Midbrain (tissue), 1 donor: ENCODE measurements at regions not wholly inside any gene's neighbourhood (a gene's known extent, or its start where the extent isn't known, plus 50 kb on each side); places are given as distances from the start of the nearest gene placed in this dataset.
"Not testable (repeated sequence)": the region's sequence is repeated elsewhere in the genome, so short reads cannot be mapped to it uniquely, and the experiment has no call there.

Experiments used
- DNase-seq: peaks from one replicate; lab custom pipeline; 2025; lab: John Stamatoyannopoulos, UW

DNA sequence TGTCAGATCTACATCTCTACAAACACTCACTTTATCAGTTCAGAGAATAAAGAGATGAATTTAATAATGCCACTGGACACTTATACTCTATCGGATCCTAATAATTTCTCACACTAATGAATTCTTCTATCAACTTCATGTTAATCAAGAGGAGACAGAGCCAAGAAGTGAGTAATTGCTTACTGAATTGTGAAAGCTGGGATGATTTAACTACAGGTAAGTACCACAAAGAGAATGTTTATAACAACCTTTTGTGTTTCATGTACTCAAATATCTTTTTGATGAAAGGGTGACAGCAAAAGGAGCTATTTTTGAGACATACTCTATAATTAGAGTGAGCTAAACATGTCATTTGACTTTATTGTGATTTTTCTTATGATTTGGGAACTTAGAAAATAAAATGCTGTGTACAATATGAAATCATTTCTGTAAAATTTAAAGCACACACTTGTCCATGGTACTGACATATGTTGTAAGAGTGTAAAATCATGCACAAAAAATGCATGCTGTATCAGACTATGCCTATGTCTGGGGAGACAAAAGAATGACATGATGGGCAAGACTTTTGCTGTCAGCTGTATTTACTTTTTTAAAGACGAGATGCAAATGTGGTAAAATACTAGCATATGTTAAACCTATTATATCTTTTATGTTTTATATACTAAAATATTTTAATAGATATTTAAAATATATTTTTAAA, 361.2 kb downstream of the CCER1 start:
- DNase-seq: no peak

DNA sequence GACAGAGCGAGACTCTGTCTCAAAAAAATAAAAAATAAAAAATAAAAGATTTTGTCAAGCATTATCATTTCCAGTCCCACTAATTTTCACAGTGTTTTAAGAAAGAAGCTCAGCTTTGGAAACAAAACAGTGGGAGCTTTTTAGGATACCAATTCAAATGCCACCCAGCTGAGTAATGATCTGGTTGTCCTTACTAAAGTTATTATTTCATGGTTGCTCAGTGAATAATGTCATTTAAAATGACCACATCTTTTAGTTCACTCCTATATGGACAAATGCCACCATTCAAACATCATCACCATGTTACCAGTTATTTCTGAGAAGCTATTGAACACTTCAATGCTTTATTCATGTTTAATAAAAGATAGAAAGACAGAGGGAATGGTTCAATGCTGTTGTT, 365.0 kb downstream of the CCER1 start:
- DNase-seq: no peak

DNA sequence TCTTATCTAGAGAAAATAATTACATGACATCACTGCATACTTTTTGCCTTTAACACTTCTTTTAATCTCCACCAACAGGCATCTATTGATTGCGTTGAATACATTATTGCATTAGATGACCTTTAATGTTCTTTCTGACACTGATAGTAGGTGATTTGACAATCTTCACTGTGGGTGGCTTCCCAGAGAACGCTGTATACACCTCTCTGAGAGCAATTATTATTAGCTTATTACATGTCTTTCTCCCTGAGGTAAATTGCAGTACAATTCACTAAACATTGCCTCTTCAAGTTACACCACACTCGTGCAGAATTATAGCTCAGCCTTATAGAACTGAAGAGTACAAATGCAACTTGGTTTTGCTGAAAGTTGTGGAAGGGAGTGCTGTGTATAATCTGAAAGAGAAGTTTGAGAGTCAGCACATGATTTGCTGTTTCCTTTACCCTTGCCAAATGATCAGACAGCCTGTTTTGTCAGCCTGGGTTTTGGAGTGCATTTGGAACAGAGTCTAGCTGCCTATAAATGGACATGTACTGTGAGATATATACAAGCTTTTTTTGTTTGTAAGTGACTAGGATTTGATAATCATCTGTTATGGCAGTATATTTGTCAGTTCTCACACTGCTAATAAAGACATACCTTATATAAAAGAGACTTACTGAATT, 369.2 kb downstream of the CCER1 start:
- DNase-seq: no peak

DNA sequence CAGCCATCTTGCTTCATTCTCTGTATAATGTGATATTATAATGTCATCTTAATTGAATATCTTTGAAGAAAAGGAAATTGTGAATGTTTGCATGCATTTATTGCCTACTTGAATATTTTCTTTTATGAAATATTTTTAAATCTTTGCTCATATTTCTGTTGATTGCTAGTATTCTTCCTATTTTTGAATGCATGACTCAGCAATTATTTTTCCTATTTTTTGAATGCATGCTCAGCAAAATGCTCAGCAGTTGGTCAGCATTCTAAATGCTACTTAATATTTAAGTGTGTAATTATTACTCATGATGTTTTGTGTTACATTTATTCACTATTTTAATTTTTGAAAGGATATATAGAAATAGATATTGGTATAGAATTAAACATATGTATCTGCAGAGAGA, 378.3 kb downstream of the CCER1 start:
- DNase-seq: no peak

DNA sequence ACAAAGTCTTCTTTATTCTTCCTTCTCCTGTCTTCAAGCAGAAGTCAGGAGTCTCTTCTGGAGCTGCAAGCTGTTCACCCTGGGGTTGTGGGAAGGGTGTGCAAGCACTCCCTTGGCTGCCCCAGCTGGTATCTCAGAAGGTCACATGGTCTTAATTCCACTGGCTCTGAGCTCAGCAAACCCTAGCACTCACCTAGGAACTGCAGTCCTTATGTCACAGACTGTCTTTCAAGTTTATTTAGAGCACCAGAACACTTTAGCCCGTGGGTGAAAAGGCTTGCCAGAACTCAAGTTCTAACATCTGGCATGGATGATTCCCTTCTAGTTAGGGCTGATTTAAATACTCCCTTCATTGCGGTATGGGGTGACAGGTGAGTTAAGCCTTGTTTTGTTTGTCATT, 379.0 kb downstream of the CCER1 start:
- no peak for DNase-seq

DNA sequence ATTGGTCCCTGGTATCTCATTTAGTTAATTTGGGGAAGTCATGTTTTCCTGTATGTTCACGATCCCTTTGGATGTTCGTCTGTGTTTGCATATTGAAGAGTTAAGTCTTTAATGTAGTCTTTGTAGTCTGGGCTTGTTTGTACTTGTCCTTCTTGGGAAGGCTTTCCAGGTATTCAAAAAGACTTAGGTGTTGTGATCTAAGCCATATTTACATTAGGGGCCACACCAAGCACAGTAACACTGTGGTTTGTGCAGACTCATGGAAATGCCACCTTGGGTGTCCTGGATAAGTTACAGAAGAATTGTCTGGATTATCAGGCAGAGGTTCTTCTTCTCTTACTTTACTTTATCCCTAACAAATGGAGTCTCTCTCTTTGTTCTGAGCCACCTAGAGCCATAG, 380.3 kb downstream of the CCER1 start:
- no peak for DNase-seq

DNA sequence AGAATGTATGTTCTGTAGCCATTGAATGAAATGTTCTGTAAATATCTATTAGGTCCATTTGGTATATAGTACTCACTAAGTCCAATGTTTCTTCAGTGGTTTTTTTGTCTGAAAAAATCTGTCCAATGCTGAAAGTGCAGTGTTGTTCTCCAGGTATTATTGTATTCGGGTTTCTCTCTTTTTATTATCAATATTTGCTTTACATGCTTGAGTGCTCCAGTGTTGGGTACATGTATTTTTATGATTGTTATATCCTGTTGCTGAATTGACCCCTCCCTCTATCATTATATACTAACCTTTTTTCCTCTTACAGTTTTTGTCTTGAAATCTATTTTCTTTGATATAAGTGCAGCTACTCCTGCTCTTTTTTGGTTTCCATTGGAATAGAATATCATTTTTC, 382.2 kb downstream of the CCER1 start:
- no peak for DNase-seq

DNA sequence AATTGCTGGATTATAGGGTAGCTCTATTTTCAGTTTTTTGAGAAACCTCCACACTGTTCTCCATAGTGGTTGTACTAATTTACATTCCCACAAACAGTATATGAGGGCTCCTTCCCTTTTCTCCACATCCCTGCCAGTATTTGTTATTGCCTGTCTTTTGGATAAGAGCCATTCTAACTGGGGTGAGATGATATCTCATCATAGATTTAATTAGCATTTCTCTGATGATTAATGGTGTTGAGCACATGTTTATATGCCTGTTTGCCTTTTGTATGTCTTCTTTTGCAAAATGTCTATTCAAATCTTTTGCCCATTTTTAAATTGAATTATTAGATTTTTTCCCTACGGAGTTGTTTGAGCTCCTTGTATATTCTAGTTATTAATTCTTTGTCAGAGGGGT, 385.3 kb downstream of the CCER1 start:
- DNase-seq: no peak

DNA sequence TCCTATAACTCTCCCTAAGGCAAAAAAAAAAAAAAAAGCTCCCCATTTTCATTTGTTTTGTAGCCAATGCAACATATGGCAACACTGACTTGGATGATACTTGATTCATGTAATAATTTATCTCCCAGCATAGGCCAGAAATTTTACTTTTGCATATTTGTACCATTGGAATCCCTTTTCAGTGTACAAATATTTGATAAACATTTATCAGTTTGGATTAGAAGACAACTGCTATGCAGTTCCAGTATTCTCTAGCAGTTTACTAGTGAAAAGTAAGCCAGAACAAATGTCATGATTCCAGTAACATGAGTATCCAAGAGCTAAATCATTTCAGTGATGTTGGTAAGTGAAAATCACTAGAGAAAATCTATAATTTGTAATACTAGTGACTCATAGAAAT, 392.3 kb downstream of the CCER1 start:
- DNase-seq: no peak

DNA sequence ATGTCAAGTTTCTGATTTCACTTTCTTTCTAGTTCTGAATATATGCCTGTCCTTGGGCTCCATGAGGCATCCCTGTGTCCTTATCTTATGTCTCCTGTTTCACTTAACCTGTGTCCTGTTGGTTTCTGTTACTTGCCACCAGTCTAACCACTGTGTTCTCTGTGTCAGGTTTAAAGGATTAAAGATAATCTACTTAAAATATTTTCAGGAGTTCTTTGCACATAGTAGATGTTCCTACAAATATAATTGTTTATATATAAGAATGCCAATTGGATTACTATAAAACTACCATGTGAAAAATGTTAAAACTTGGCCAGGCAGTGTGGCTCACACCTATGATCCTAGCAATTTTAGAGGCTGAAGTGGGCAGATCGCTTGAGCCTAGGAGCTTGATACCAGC, 406.4 kb downstream of the CCER1 start:
- DNase-seq: no peak

DNA sequence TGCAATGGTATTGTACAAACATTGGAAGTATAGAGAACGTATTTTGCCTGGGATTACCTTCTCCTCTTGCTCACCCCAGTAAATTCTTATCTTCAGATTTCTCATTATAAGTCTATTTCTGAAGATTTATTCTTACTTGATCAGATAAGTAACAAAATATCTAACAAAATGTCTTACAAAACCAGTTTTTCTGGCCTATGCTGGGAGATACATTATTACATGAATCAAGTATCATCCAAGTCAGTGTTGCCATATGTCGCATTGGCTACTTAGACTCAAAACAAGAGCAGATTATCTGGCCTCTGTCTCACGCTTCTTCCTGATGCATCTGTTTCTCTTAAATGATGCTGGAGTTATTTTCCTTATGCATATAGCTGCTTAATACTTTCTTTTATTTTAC, 408.5 kb downstream of the CCER1 start:
- DNase-seq: no peak

DNA sequence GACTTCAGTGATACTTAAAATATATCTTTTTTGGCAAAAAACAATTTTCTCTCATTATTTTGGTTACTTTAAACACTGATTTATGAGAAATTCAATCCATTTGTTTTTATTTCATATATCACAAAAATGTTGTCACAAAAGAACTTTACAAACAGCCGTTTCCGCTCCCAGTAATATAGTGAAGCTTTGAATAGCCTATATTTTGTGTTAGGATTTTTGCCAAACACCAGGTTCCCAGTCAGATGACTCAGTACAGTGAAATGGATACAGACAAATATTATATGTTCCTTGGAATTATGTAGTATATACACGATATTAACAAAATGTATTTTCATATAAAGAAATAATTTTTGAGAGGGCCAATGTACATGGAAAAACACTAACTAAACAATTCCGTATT, 411.1 kb downstream of the CCER1 start:
- no peak for DNase-seq

DNA sequence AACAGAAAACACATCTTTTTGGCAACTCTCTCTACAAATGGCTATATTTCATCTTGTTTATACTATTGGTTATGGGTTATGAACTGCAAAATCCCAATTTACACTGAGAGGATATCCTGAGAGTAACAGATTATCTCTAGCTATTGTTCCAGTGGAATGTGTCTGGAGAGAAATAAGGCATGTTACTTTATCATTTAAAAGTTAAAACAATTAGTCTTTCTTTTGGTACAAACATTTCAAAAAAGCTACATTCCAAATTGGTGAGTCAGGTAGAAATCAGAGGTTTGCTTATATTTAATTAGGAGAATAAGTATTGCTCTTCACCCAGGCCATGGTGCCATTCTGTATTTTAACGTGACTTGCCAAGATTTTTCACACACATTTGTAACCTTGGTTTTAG, 411.6 kb downstream of the CCER1 start:
- no peak for DNase-seq

DNA sequence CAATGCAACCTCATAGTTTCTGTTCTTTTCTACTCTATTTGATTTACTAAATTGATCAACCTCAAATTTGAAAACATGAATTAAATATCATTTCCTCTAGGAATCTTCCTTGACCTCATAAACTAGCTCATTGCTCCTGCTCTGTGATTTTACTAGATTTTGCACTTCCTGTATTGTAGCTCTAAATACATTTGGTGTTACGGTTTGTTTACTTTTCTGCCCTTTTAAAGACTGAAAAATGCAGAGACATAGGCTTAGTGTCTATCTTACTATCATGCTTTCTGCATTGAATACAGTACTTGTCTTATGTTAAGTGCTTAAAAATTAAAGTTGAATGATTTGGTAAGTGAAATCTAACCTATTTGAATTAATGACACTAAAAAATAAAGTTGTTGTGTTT, 412.1 kb downstream of the CCER1 start:
- DNase-seq: not testable (repeated sequence)

DNA sequence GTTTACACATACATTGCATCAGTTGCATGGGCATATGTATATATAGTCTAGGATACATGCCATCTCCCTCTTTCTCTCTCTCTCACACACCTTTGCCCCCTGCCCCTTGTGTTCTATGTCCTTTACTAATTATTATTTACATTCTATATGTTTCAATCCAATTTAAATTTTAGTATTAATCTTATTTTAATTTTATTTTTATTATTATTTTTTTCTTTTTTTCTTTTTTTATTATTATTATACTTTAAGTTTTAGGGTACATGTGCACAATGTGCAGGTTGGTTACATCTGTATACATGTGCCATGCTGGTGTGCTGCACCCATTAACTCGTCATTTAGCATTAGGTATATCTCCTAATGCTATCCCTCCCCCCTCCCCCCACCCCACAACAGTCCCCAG, 421.1 kb downstream of the CCER1 start:
- DNase-seq: not testable (repeated sequence)

DNA sequence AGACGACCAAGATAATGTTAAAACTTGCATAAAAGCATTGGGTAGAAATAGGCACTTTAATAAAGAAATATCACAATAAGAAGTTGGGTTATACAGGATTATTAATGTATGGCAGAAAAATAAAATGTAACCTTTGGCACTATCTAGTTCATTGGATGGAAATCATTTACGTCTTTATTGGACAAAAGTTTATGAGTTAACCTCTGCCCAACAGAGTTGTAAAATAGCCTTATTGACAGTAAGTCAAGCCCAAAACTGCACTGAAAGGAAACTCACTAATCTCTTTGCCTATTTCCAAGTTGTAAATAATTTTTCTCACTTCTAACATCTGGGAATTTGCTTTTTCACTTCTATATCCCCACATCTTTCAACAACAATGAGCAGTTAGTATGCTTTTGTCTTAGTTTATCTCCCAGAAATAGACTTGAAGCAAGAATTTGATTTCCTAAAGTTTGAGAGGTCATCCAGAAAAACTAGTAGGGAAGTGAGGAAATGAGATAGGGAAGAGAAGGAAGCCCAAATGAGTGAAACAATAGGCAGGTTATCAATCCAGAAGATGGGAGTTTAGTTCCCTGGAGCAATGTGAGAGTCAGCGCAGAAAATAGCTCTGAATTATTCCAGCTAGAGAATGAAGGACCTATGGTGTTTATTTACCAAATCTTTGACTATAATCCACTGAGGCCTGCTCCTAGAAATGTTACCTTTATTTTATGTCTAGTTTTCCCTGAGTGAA, 434.8 kb downstream of the CCER1 start:
- DNase-seq: no peak

DNA sequence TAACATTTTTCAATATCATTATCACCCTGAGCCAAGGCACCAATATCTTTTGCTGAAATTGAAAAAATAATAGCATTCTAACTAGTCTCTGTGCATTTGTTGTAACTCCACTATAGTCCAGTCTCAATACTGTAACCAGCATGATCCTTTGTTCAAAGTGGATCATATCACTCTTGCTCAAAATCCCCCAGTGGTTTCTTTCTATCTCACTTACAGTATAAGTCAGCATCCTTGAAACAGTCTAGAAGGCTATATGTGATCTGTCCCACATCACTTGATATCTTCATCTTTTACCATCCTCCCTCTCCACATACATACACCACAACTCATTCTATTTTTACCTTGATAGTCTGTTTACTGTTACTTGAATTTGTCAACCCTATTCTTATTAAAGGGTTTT, 435.7 kb downstream of the CCER1 start:
- no peak for DNase-seq

DNA sequence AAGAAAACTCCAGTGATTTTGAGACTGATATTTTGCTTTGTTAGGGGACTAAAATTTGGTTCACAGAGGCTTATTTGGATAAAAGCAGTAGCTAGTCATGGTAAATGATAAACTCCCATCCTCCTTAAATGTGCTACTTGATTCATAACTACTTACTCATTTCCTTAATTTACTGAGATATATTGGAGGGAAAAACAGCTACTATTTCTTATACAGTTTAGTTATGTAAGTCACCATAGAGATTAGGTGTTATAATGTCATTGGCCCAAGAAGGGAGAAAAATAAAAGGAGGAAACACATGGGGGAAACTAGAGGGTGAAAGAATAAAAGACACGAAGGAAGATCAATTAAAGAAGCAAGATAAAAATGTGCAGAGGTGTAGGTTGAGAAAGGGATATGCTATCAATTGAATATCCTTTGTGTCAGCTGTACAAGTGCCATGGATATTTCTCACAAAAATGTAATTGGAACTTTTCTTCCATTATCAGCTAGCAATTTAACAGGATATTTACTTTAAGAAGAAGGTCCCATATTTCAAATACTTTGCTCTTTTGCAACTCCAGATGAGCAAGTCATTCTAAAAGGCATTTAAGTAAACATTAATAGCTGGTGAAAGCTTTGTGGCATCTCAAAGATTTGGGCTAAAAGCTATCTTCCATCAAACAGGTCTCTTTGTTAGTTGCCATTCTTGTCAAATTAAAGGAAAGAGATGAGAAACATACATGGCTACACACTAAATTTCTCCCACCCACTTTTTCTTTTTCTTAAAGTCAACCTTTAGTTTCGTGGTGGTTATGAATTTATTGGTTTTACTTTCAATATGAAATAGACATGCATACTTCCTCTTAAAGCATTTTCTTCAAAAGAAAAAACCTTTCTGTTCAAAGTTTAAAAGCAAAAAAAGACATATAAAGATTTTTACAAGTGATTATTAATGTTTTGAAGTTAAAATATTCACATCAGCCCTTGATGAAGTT, 439.5 kb downstream of the CCER1 start:
- DNase-seq: no peak

DNA sequence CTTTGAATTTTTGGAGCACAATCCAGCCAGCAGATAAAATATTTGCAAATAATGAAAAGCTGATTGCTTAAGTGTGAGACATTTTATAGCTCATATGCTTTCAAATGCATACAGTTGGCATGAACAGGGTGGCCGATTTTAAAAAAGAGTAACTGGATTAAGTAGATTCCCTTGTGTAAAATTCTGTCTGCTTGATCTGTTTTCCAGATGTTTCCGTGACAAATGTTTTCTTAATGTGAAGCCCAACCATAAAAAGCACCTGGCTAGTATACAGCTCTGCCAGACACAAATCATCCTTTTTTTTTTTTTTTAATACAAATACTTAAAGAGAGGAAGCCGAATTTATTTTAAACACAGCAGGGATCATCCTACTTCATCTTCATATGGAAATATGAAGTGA, 440.7 kb downstream of the CCER1 start:
- DNase-seq: no peak

DNA sequence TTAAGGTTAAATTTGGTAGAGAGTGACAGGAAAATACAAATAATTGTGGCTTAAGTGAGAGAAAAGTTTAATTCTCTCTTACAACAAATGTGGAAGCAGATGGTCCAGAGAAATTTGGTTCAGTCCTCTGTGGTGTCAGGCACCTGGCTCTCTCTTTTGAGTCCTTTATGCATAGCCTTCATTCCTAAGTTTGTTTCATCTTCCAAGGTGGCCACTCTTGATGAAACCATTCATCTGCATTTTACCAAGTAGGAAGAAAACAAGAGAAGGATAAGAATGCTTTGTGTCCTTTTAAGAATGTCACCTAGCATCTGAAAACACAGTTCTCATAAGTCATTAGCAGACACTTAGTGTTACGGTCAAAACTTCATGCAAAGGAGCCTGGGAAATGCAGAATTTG, 442.5 kb downstream of the CCER1 start:
- no peak for DNase-seq

DNA sequence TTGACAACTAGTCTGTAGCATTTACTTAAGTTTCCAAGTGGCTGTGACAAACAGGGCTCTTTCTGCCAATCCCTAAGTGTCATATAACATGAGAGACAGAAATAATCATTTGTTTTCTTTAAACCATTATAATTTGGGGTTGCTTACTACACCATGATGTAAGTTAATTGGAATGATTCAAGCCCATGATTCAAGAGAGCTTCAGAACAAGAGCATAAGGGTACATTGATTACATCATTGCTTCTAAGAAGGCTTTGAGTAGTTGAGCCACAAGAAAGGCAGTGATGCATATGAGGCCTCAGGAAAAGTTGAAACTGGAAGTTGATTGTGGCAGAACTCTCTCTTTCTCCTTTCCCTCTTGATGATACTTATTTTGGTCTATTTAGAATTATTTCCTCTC, 444.0 kb downstream of the CCER1 start:
- DNase-seq: no peak

DNA sequence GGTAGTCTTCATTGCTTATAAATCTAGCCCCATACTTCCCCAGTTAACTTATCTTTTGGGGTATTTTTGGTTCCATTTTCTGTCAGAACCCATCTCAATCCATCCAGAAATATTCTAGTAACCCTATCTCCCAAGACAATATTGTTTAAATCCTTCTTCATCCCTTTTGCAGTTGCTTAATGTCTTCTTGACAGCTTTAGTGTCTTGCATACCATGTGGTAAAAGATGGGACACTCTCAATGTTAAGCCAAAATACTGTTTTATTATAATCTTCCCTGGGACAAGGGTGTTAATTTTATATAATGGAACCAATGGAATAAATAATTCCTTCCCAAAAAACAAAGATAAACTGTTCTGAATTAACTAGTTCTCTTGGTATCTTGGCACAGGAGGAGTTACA, 450.2 kb downstream of the CCER1 start:
- DNase-seq: no peak
